Sciatic nerve (tissue), 2 donors: ENCODE measurements at regions not wholly inside any gene's neighbourhood (a gene's known extent, or its start where the extent isn't known, plus 50 kb on each side); places are given as distances from the start of the nearest gene placed in this dataset.

Experiments
- ATAC-seq: fragments of 200-7000 bp; cut with Tn5 transposase; one replicate; pipeline ENCODE4 v1.9.1; 2020; ENCODE audit warnings: mild to moderate bottlenecking, moderate library complexity
- DNase-seq: peaks from one replicate; pipeline ENCODE4 v3.0.0-alpha.2; 2020; ENCODE audit warnings: low spot score
- intact Hi-C: fragments of 100-400 bp; cut with DNase I; formaldehyde crosslinking; loops from one replicate; pipeline ENCODE4 v1.14.2; 2022
- donor health status: DM: no; HTN: no; CAD: no.
- donor health status: DM: no; HTN: no; CAD: no.

GRCh38 chr16:54373534-54374520, 87.2 kb upstream of the IRX3 start:
- no peak for DNase-seq
- peak; percentile 36 for ATAC-seq
- intact Hi-C loops, result no loop called here

GRCh38 chr16:54370278-54371040, 83.9 kb upstream of the IRX3 start:
- DNase-seq (no peak), ATAC-seq (no peak)
- intact Hi-C loops, result no loop called here

GRCh38 chr16:54369861-54370260, 83.3 kb upstream of the IRX3 start:
- intact Hi-C loops, result no loop called here
- DNase-seq (no peak), ATAC-seq (no peak)

GRCh38 chr16:54366943-54367342, 80.4 kb upstream of the IRX3 start:
- intact Hi-C loops, result no loop called here
- DNase-seq, result no peak
- ATAC-seq, result no peak

- ATAC-seq, result no peak
- DNase-seq, result no peak
- intact Hi-C loops, result no loop called here
Observed at GRCh38 chr16:54365990-54366634, 79.5 kb upstream of the IRX3 start.

- no peak for ATAC-seq
- no peak for DNase-seq
- intact Hi-C loops, result no loop called here
Observed at GRCh38 chr16:54363766-54364165, 77.2 kb upstream of the IRX3 start.

- intact Hi-C loops, result no loop called here
- no peak for DNase-seq
- ATAC-seq, result no peak
Observed at GRCh38 chr16:54362591-54363206, 76.1 kb upstream of the IRX3 start.

- intact Hi-C loops, result no loop called here
- no peak for DNase-seq
- ATAC-seq, result no peak
Observed at GRCh38 chr16:54361246-54361645, 74.7 kb upstream of the IRX3 start.

- DNase-seq (no peak), ATAC-seq (no peak)
- intact Hi-C loops, result no loop called here
Observed at GRCh38 chr16:54360681-54361080, 74.1 kb upstream of the IRX3 start.

GRCh38 chr16:54359555-54359954, 73.0 kb upstream of the IRX3 start:
- intact Hi-C loops, result no loop called here
- no peak for DNase-seq
- no peak for ATAC-seq

- ATAC-seq, result no peak
- DNase-seq, result no peak
Observed at GRCh38 chr16:54359081-54359480, 72.5 kb upstream of the IRX3 start.

GRCh38 chr16:54356391-54356790, 69.8 kb upstream of the IRX3 start:
- intact Hi-C loops, result no loop called here
- ATAC-seq (no peak), DNase-seq (no peak)

More at GRCh38 chr16:54359081-54359480, 72.5 kb upstream of the IRX3 start:
- intact Hi-C loops, result no loop called here

- ATAC-seq, result no peak
- intact Hi-C loops, result no loop called here
Observed at GRCh38 chr16:54355251-54355650, 68.7 kb upstream of the IRX3 start.

GRCh38 chr16:54353097-54353496, 66.5 kb upstream of the IRX3 start:
- ATAC-seq (no peak), DNase-seq (no peak)
- intact Hi-C loops, result no loop called here

More at GRCh38 chr16:54355251-54355650, 68.7 kb upstream of the IRX3 start:
- DNase-seq, result no peak

GRCh38 chr16:54351171-54351570, 64.6 kb upstream of the IRX3 start:
- ATAC-seq (no peak), DNase-seq (no peak)
- intact Hi-C loops, result no loop called here

GRCh38 chr16:54347961-54348360, 61.4 kb upstream of the IRX3 start:
- intact Hi-C loops, result no loop called here
- DNase-seq (no peak), ATAC-seq (no peak)

GRCh38 chr16:54346041-54346440, 59.5 kb upstream of the IRX3 start:
- ATAC-seq (no peak), DNase-seq (no peak)
- intact Hi-C loops, result no loop called here

- no peak for ATAC-seq
- intact Hi-C loops, result no loop called here
- no peak for DNase-seq
Observed at GRCh38 chr16:54344646-54345630, 58.4 kb upstream of the IRX3 start.
